ENCODE measurements at regions not wholly inside any gene's neighbourhood (a gene's known extent, or its start where the extent isn't known, plus 50 kb on each side); places are given as distances from the start of the nearest gene placed in this dataset.
A peak's percentile ranks its signal among the peaks of the same experiment; 100 is the strongest.
"Not testable (repeated sequence)": the region's sequence is repeated elsewhere in the genome, so short reads cannot be mapped to it uniquely, and the experiment has no call there.

DNA sequence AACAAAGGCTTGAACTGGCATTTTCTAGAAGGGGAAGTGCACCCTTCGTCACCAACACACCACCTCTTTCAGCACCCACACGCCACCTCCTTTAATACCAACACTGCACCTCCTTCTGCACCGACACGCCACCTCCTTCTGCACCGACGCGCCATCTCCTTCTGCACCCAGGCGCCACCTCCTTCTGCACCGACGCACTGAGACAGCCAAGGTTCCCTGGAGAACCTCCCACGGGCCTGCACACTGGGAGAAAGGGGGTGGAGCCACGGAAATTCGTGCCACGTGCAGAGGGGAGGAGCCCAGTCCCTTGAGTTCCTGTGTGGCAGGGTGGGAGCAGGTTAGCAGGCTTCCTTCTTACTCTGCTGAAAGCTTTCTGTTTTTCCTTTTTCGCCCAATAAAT lies 327.9 kb upstream of the C1orf174 start:
- no peak for DNase-seq

DNA sequence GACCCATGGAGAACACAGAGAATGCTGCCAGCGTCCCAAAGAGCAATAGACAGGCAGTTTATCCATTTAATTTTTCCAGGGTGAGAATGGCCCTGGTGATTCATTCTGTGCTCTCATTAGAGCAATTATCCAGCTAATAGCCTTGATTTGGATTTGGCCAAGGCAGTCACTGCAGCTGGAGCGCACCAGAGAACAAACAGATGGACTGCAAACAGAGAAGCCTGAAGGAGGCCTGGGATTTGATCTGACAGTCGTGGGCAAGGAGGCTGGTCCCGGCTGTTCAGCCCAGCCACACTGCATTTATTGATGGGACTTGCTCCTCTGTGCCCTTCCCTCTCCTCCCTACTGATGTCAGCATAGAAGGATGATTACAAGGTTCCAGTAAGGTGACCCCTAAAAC lies 353.9 kb upstream of the C1orf174 start:
- no peak for DNase-seq

DNA sequence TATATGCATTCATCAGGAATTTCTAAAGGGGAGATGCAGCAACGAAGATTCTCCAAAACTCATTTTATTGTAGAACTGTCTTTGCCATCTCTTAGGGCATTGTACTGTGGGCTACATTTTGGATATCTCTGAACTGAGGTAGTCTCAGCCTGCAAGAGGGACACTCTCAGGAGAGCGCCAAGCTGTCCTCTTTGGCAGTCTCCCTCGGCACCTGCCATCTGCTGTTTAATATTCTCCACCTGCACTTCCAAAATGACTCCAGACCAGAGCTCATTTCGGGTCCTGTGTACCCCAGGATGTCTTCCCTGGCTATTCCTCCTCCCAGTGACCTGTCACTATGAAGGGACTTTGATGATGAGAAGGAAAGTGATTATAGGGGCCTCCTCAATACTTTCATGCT lies 356.3 kb upstream of the C1orf174 start:
- DNase-seq, result no peak

DNA sequence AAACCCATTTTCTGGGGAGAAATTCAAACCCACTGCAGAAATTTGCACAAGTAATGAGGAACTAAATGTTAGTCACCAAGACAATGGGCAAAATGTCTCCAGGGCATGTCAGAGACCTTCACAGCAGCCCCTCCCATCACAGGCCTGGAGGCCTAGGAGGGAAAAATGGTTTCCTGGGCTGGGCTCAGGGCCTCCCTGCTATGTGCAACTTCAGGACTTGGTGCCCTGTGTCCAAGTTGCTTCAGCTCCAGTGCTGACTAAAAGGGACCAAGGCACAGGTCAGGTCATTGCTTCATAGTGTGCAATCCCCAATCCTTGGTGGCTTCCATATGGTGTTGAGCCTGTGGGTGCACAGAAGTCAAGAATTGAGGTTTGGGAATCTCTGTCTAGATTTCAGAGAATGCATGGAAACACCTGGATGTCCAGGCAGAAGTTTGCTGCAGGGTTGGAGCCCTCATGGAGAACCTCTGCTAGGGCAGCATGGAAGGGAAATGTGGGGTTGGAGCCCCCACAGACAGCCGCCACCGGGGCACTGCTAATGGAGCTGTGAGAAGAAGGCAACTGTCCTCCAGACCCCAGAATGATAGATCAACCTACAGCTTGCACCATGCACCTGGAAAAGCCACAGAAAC lies 358.2 kb upstream of the C1orf174 start:
- not testable (repeated sequence) for DNase-seq

DNA sequence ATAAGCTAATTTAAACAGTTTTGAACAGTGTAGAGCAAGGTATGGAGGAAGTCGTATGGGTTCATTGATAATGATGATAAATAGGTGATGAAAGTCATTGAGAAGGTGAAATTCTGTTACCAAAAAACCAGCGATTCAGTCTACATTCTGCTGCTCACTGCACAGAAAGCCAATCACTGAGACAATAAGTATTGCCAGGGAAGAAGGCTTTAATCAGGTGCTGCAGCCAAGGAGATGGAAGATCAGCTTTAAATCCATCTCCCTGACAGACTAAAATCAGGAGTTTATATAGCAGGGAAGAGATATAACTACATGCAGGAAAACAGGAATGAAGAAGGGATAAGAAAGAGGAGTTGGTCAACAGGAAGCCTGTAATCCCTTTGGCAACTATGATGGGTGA lies 361.3 kb upstream of the C1orf174 start:
- no peak for DNase-seq

DNA sequence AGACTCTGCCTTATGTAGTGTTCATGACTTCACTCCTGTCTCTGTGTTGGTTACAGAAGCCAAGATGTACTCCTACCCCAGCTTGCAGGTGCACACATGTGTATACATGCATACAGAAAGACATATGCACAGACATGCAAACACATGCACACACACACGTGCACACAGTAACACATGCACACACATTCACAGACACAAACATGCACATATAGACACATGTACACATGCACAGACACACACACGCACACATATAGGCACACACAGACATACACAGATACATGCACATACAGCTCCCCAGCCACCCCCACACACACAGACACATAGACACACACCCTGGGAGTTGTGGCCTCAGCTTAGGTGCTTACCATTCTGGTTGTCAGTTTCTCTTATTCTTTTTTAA lies 362.6 kb upstream of the C1orf174 start:
- DNase-seq, result no peak

DNA sequence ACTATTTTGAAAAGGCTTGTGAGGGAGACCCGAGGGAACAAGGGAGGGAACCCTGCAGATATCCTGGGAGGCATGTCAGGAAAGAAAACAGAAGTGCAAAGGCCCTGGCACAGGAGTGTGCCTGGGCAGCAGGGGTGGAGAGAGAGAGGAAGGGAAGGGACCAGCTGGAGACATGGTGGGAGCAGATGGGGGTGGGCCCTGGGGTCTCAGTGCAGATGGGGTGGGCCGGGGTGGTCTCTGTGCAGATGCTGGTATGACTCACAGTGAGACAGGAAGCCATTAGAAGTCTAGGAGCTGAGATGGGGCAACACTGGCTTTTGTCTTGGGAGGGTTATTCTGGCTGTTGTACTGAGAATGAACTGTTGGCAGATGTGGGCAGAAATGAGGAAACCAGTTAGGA lies 363.6 kb upstream of the C1orf174 start:
- no peak for DNase-seq

DNA sequence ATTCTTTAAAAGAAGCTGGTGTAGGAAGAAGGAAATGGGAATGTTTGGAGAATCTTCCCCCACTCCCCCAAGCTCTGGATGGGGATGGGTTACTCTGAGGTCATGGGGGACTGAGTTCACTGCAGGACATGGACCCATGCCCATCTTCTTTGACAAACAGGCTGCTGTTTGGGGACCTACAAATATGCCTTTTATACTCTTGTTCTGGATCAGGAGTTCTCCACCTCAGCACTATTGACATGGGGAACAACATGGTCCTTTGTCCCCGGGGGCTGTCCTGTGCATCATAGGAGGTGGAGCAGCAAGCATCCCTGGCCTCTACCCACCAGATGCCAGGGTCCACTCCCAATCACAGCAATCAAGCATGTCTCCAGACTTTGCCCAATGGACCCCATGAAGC lies 365.8 kb upstream of the C1orf174 start:
- no peak for DNase-seq

DNA sequence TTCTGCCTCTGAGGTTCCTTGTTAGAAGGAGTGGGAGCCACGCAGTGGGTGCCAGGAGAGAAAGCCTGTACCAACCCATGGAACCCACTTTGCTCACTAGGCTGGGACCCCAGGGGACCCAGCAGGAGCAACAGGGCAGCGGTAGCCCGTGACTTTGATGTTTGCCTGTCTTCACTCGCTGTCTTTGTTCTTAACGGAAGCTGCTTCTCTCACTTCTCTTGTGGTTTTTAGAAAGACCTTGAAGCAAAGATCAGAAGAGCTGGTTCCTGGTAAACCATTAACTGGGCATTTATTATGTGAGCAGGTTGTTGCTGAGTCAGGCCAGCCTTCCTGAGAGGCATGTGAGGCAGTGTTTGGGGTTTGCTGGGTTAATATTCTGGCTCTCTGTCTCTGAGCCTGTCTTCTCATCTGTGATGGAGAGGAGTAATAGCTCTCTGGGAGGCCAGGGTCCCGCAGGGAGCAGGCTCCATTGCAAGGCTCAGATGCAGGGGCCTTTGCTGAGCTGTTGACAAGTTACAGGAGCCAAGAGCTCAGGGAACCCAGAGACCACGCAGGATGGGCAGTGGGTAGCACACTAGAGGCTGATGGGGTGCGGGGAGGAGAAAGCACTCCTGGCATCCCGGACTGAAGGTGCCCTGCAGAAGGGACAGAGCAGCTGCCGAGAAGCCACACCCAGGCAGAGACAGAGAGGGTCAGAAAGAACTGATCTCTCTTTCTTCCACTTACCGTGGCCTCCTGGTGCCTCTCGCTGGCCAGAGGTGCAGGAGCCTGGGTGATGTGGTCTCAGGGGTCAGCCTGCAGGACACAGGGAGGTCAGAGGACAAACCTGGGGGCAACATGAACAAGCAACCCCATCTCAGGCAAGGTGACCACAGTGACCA lies 367.5 kb upstream of the C1orf174 start:
- DNase-seq, result peak; percentile 24

DNA sequence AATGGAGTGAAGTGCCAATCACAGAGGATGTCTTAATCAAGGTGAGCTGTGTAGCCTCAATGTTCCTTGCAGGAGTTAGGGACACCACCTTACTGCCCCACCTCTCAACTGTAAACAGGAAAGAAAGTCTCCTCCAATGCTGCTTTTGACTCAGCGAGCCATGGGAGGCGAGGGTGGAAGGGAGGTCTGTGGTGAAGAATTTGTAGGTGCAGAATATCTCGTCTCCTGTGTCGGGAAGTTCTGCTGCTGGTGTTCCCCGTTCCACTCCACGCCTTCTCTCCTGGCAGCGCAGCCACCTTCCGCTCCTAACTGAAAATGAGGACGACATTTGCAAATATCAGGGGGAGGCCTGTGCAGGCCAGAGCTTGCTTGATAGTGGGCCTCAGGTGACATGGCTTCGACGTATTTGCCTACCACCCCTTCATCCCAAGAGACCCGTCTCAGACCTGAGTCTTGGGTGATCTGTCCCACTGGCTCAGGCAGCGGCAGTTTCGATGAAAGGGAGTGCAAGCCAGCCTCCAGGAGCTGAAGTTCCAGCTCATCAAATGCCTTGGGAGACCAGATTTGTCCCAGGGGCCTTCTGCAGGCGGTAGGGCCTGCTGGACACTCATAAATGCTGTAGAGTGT lies 368.3 kb upstream of the C1orf174 start:
- DNase-seq, result no peak

DNA sequence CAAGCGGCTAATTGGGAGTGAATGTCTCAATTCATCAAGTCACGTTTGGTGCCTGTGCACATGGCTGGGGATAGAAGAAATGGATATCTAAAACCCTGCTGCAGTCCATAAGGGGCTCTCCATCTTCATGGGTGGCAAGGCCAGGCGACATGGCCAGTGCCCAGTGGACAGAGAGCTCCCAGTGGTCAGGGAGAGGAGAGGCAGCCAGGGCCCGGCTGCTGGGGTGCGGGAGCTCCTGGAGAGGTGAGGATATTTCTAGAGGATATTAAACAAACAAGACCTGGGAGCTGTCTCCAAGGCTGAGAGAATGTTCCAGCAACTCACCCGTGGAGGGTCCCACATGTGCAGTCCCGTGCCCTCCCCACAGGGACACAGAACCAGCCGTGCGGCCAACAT lies 368.8 kb upstream of the C1orf174 start:
- no peak for DNase-seq

DNA sequence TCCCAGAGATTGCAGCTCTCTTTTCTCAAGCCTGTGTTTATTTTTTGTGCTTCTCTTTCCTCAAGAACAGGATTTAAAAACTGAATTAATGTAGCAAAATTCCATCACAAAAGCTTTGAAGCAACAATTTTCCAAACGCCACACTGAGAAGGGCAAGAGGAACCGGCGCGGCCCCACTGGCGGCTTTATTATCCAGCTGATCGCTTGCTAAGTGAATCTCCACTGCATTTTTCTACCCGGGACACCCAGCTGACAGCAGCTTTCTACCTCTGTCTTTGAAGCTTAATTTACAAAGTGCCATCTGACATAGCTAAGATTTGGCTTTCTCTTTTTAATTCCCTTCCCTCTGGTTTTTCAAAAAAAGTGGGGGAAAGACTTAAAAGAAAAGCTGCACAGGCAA lies 369.3 kb upstream of the C1orf174 start:
- DNase-seq, result no peak

DNA sequence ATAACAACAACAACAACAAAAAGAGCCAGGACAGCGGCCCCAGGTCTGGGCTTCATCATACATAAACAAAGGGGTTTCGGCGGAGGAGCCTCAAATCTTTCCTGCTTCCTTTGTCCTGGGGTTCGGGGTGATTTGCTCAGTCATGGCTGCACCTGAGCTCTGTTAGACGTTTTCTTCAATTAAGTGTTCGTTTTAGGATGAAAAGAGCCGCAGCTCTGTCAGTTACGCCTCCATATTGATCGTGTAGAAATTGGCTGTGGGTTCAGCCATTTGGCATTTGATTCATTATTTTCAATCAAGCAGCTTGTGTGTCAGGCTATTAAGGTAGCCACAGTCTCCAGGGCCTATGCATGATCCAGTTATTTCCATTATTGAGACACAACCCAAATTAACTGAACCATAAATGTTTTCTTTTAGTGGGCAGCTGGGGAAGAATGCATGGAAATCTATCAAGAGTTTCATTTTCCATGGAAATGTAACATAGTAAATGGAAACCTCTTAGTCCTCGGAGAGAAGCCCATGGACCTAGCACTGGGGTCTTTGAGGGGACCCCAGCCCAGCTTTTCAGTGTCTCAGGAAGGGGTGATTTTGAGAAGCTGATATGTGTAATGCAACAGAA lies 370.0 kb upstream of the C1orf174 start:
- DNase-seq, result no peak

DNA sequence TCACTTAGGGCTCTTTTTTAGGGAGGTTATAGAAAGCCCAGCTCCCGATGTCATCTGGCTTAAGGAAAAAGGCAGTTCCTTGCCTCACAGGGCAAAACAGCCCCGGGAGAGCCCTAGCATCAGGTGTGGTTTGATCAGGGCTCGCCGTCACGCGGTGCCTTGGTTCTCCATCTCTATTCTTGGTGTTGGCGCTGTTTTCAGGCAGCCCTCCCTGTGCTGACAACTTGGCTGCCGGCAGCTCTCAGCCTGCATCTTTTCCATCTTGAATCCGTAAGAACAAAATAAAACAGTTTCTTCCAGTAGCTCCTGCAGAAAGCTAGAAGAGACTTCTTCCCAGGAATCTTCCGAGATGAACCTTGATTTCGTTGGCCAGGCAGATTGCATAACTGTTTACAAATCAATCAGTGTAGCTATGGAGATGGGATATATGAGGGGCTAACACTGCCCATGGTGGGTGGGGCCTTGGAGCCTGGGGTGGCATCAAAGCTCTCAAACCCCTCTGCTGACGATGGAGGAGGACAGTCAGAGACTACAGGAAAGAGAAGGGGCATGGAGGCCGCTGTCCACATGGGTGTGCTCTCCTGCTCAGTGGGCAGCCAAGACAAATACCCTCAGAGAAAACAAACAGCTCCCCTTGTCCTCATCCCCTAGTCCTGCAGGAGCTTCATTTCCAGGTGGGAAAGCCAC lies 370.7 kb upstream of the C1orf174 start:
- no peak for DNase-seq

DNA sequence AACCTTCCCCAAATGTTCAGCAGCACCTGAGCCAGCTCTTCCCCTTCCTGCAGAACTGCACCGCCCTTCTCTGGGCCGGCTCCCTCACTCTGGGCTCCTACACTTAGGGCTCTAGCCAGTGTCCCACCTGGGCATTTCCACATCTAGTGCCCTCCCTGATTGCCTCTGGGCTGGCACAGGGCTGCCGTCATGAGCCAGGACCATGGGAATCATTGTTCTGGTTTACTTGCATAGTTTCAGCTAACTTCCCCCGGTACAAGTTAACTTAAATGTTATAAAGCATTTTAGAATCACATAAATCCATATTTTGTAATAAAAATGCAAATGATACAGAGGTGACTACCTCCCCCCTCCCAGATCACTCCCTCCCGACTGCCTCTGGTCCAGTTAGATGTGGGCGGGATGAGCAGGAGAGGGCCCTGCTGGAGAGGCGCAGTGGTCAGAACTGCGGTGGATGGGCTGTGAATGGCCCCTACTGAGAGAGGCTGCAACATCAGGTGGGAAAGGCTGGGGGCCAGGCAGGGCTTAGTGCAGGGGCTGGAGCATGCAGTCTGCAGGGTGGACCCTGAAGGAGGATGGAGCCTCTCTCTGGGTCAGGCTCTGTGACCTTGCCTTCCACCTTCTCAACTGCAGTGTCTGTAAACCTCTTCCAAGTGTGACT lies 371.4 kb upstream of the C1orf174 start:
- DNase-seq, result no peak

DNA sequence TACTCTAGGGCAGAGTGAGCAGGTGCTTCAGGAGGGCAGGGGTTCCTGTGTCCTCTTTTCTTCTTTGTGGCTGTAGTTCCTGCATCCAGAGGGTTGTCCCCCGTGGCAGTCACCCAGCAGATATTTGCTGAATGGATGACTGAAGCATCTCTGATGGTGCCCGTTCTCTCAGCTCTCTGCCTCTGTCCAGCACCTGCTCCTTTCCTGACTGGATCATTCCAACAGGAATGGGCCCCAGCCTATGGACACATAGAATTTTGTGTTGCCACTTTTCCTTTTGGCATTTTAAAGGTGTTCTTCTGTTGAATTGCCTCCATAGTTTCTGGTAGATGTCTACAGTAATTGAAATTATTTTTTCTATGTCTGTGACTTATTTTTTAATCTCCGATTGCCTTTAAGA lies 372.5 kb upstream of the C1orf174 start:
- DNase-seq, result no peak

DNA sequence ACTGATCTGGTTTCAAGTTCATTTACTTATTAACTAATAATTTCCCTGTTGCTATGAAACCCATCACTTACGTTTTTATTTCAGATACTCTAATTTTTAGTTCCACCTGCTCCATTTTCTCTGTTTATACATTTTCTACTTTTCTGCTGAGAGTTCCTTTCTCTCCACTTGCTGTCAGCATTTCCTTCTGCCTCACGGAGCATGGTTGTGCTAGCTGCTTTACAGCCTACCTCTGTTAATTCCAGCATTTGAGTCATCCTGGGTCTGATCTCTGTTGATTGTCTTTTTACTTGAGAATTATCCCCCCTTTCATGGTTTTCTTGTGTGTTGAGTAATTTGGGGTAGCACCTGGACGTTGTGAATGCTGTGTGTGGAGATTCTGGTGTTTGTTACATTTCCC lies 373.2 kb upstream of the C1orf174 start:
- no peak for DNase-seq

DNA sequence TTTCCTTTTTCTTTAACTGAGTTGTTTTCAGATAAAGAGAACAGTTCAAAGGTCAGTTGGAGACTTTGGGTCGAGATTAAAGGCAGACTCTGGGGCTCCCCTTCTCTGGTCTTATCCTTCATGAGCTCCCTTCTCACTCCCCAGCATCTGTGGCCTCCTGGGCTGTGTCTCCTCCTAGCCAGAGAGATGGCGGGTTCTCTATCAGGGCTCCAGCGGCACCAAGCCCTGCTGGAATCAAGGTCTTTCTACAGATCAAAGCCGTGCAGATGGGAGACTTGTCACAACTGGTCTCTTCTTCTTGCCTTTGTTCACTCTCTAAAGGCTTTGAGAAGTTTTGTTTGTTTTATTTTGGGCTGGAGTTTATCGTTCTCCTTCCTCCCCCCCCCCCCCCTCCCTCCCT lies 373.7 kb upstream of the C1orf174 start:
- DNase-seq, result no peak

DNA sequence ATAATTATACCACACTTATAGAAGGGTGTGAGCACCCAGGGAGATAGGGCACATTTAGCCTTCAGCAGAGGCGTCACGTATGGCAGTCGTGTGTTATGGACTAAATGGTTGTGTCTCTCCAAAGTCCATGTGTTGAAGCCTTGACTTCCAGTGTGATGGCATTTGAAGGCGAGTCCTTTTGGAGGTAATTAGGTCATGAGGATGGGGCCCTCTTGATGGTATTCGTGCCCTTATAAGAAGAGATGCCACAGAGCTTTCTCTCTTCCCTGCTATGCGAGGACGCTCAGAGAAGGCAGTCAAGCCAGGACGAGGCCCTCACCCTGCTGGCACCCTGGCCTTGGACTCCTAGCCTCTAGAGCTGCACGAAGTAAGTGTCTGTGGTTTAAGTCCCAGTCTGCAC lies 375.0 kb upstream of the C1orf174 start:
- DNase-seq, result no peak

DNA sequence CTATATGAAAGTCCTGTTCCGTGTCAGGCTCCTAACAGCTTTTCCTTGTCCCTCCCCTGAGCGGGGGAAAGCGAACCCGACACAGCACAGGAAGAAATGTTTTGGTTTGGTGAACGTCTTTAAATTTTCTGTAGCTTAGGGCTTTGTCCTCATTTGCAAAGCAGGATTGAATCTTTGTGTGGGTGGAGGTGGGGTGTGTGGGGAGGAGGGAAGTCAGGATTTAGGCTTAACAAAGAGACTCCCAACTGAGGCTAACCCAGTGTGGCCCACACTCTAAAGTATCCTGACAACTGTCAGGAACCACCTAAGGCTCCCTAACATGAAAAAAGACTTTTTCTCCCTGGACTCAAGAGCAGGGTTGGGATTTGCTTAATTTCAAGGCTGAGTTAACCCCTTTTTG lies 376.2 kb upstream of the C1orf174 start:
- DNase-seq, result no peak

DNA sequence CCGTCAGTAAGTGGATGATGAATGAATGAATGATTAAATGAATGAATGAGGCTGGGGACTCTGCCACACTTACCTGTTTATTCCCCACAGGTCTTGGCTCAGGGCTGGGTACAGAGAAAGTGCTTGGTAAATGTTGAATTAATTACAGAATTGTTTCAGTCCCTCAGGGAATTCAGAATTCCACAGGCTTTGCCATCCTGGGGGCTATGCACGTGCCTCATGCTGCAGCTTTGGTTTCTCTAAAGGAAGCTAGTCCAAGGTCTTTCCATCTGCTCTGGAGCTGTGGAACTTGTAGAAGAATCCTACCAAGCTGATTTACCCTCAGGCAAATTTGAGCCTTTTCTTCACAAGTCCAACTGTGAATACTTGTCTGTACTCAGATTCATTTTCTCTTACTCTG lies 376.8 kb upstream of the AJAP1 start:
- no peak for DNase-seq

DNA sequence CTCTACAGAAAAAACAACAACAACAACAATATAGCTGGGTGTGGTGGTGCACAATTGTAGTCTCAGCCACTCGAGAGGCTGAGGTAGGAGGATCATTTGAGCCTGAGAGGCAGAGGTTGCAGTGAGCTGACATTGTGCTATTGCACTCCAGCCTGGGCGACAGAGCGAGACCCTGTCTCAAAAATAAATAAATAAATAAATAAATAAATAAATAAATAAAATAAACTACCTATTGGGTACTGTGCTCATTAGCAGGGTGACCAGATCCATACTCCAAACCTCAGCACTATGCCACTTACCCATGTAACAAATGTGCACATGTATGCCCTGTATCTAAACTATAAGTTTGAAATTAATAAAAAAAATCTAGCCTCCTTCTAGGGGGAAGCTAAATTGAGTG lies 369.4 kb upstream of the AJAP1 start:
- DNase-seq, result no peak

DNA sequence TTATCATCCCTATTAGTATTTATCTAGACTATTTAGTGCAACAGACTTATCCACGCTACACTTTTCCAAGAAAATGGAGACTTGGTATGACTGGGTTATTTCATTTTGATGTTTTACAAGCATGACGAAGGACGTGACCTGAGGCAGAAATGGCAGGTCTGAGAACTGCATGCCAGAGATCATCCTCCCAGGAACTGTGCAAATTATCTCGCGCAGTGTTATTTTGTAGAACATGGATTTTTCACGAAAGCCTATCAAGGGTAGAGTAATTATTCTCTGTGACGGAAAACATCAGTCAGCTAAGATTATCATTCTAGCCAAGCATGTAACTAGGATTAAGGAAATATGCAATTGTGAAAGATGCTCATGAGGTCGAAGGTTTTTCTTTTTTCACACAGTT lies 361.5 kb upstream of the AJAP1 start:
- no peak for DNase-seq
